ENCODE measurements at regions not wholly inside any gene's neighbourhood (a gene's known extent, or its start where the extent isn't known, plus 50 kb on each side); places are given as distances from the start of the nearest gene placed in this dataset.

- Histone ChIP-seq H3K9me3 (ENCODE audit: control insufficient read depth, insufficient read depth, low read depth, low read length) (no peaks in the 10 kb centered on the region), H3K4me3 (ENCODE audit: low read depth in 2 of 2, low read length in 2 of 2) (no peak overlapping the region), H3K4me1 (ENCODE audit: control insufficient read depth, insufficient read depth, low read length) (no peaks in the 10 kb centered on the region), H3K27me3 (ENCODE audit: control insufficient read depth, insufficient read depth, low read length) (peaks cover 8% of the 10 kb centered on the region), H3K36me3 (ENCODE audit: control insufficient read depth, insufficient read depth, low read length) (no peaks in the 10 kb centered on the region), H3K27ac (ENCODE audit: low read length) (no peak overlapping the region)
- ATAC-seq (no peak), DNase-seq (ENCODE audit: low read depth, low spot score) (no peak)
- ChIA-PET POLR2A (no interaction called here), CTCF (no interaction called here)
- in situ Hi-C loops (cut with HindIII; ENCODE audit: low pct_unique_long_range_greater_than_20kb, low sequenced_read_pairs): no loop called here
- no TSS peak for BruUV-seq (replicated peaks)
- no peak for TF ChIP-seq REST (IDR thresholded peaks at IDR 0.05; ENCODE audit: insufficient read depth in 1 of 2, low read depth in 2 of 2, low read length in 1 of 2)
- no peak for TF ChIP-seq POLR2AphosphoS5 (IDR thresholded peaks at IDR 0.05; ENCODE audit: low read depth, low read length)
- TF ChIP-seq TCF7L2 (IDR thresholded peaks at IDR 0.05; ENCODE audit: low read depth, low read length): no peak
- TF ChIP-seq CTCF (IDR thresholded peaks at IDR 0.05): no peak
- TF ChIP-seq SIN3A (IDR thresholded peaks at IDR 0.05; ENCODE audit: borderline replicate concordance, insufficient read depth, low read depth, low read length): no peak
- intact Hi-C loops (cut with micrococcal nuclease; ENCODE audit: unreplicated experiment): no loop called here
Measured at GRCh38 chr22:20655623-20656022, 118.3 kb upstream of the SERPIND1 start.

GRCh38 chr22:20656516-20656901 is 117.4 kb upstream of the SERPIND1 start:
- Histone ChIP-seq H3K27me3 (ENCODE audit: control insufficient read depth, insufficient read depth, low read length) (peaks cover 8% of the 10 kb centered on the region), H3K9me3 (ENCODE audit: control insufficient read depth, insufficient read depth, low read depth, low read length) (no peaks in the 10 kb centered on the region), H3K36me3 (ENCODE audit: control insufficient read depth, insufficient read depth, low read length) (no peaks in the 10 kb centered on the region), H3K27ac (ENCODE audit: low read length) (no peak overlapping the region), H3K4me1 (ENCODE audit: control insufficient read depth, insufficient read depth, low read length) (no peaks in the 10 kb centered on the region), H3K4me3 (ENCODE audit: low read depth in 2 of 2, low read length in 2 of 2) (no peak overlapping the region)
- no TSS peak for BruUV-seq (replicated peaks)
- no peak for TF ChIP-seq TCF7L2 (IDR thresholded peaks at IDR 0.05; ENCODE audit: low read depth, low read length)
- TF ChIP-seq SIN3A (IDR thresholded peaks at IDR 0.05; ENCODE audit: borderline replicate concordance, insufficient read depth, low read depth, low read length): no peak
- TF ChIP-seq REST (IDR thresholded peaks at IDR 0.05; ENCODE audit: insufficient read depth in 1 of 2, low read depth in 2 of 2, low read length in 1 of 2): no peak
- no peak for TF ChIP-seq POLR2AphosphoS5 (IDR thresholded peaks at IDR 0.05; ENCODE audit: low read depth, low read length)
- no peak for TF ChIP-seq CTCF (IDR thresholded peaks at IDR 0.05)
- no peak for DNase-seq (ENCODE audit: low read depth, low spot score)
- ChIA-PET CTCF (no interaction called here), POLR2A (no interaction called here)
- no peak for ATAC-seq
- intact Hi-C loops (cut with micrococcal nuclease; ENCODE audit: unreplicated experiment) (no loop called here), in situ Hi-C loops (cut with HindIII; ENCODE audit: low pct_unique_long_range_greater_than_20kb, low sequenced_read_pairs) (no loop called here)
